Aorta (tissue), 5 donors: ENCODE measurements at regions not wholly inside any gene's neighbourhood (a gene's known extent, or its start where the extent isn't known, plus 50 kb on each side); places are given as distances from the start of the nearest gene placed in this dataset.
"Not testable (repeated sequence)": the region's sequence is repeated elsewhere in the genome, so short reads cannot be mapped to it uniquely, and the experiment has no call there.

Experiments used
- ATAC-seq: fragments of 200-7000 bp; cut with Tn5 transposase; one replicate; pipeline ENCODE4 v1.9.1; 2022; ENCODE audit warnings: moderate library complexity; ENCODE audit not compliant: low FRiP score
- DNase-seq, 2 donors: peaks; one replicate each; pipeline ENCODE4 v3.0.0-alpha.2; 2020
- H3K27ac ChIP-seq, 2 donors: one replicate each; pipeline ENCODE4 v1.5.1; 2013; ENCODE audit warnings: low read length in 2 of 2, mild to moderate bottlenecking in 2 of 2, moderate library complexity in 2 of 2, control low read depth in 1 of 2, inconsistent platforms in 1 of 2, low read depth in 1 of 2
- H3K27me3 ChIP-seq, 2 donors: one replicate each; pipeline ENCODE4 v1.6.1; 2013; ENCODE audit warnings: control low read depth in 1 of 2, low read length in 1 of 2, mild to moderate bottlenecking in 1 of 2, moderate library complexity in 1 of 2; ENCODE audit not compliant: insufficient read depth in 2 of 2, control insufficient read depth in 1 of 2
- H3K36me3 ChIP-seq, 2 donors: one replicate each; pipeline ENCODE4 v1.6.1; 2013; ENCODE audit warnings: control low read depth in 1 of 2, low read length in 1 of 2, mild to moderate bottlenecking in 1 of 2; ENCODE audit not compliant: insufficient read depth in 2 of 2, control insufficient read depth in 1 of 2
- H3K4me1 ChIP-seq, 2 donors: one replicate each; pipeline ENCODE4 v1.6.1; 2013; ENCODE audit warnings: low read length in 2 of 2, control low read depth in 1 of 2, mild to moderate bottlenecking in 1 of 2, moderate library complexity in 1 of 2; ENCODE audit not compliant: insufficient read depth in 2 of 2, control insufficient read depth in 1 of 2
- H3K4me3 ChIP-seq, 2 donors: one replicate each; pipeline ENCODE4 v1.5.1; 2013; ENCODE audit warnings: low read length in 2 of 2, control low read depth in 1 of 2, mild to moderate bottlenecking in 1 of 2
- H3K9me3 ChIP-seq: one replicate; pipeline ENCODE4 v1.6.1; 2013; ENCODE audit warnings: mild to moderate bottlenecking, low read length; ENCODE audit not compliant: control insufficient read depth
- WGBS, 2 donors: extraction: QIAGEN DNeasy Blood & Tissue Kit; methylation state at CpG; one replicate each; pipeline ENCODE4 v1.1.7; 2013; 5-methylcytosine and 5-hydroxymethylcytosine counted together
- intact Hi-C, 2 donors: fragments of 100-400 bp; cut with DNase I; formaldehyde crosslinking; loops; one replicate each; pipeline versions ENCODE4 v1.14.2 to v1.15.0; 2022
- donor health status: healthy with polysubstance abuse.
- donor health status: Bipolar disorder and iron deficiency.
- donor health status: DM: no; HTN: no; CAD: no.
- donor health status: DM: no; HTN: no; CAD: no.
- donor health status: DM: yes; HTN: yes; CAD: no.

- H3K27me3 ChIP-seq, H3K4me3 ChIP-seq, H3K36me3 ChIP-seq, ATAC-seq, H3K27ac ChIP-seq, H3K4me1 ChIP-seq, H3K9me3 ChIP-seq, intact Hi-C loops, DNase-seq: not testable (repeated sequence)
- 45 to 62% methylated on average over 3 to 4 of the region's 6 CpGs for WGBS, 2 donors
These were observed 103.0 kb upstream of the FAM25C start for GRCh38 chr10:48102410-48103146.

GRCh38 chr10:48098854-48099253, 99.3 kb upstream of the FAM25C start:
- intact Hi-C loops, H3K27me3 ChIP-seq: not testable (repeated sequence)
- 81 to 88% methylated on average over 3 of the region's 5 CpGs for WGBS, 2 donors

GRCh38 chr10:48090706-48091105, 91.1 kb upstream of the FAM25C start:
- H3K4me3 ChIP-seq, H3K27me3 ChIP-seq, intact Hi-C loops, H3K9me3 ChIP-seq, H3K27ac ChIP-seq, H3K36me3 ChIP-seq, H3K4me1 ChIP-seq, ATAC-seq, DNase-seq: not testable (repeated sequence)

More at GRCh38 chr10:48098854-48099253, 99.3 kb upstream of the FAM25C start:
- H3K36me3 ChIP-seq, H3K27ac ChIP-seq, H3K4me3 ChIP-seq, H3K4me1 ChIP-seq, ATAC-seq, H3K9me3 ChIP-seq, DNase-seq: not testable (repeated sequence)

- H3K36me3 ChIP-seq, H3K27me3 ChIP-seq, H3K4me3 ChIP-seq, DNase-seq, ATAC-seq, intact Hi-C loops, H3K4me1 ChIP-seq, H3K27ac ChIP-seq, H3K9me3 ChIP-seq: not testable (repeated sequence)
- 94 to 95% methylated on average over 1 of the region's 1 CpG for WGBS, 2 donors
These were observed 88.5 kb upstream of the FAM25C start for GRCh38 chr10:48088087-48088486.

GRCh38 chr10:48084446-48084845, 84.9 kb upstream of the FAM25C start:
- ATAC-seq: not testable (repeated sequence)

GRCh38 chr10:48071228-48071627, 71.6 kb upstream of the FAM25C start:
- H3K4me3 ChIP-seq, H3K27me3 ChIP-seq, H3K27ac ChIP-seq, ATAC-seq, intact Hi-C loops, H3K4me1 ChIP-seq, DNase-seq, H3K9me3 ChIP-seq, H3K36me3 ChIP-seq: not testable (repeated sequence)
- no CpG with 5 or more reads among the region's 2 CpGs for WGBS, 2 donors

More at GRCh38 chr10:48084446-48084845, 84.9 kb upstream of the FAM25C start:
- H3K4me3 ChIP-seq, intact Hi-C loops, H3K27me3 ChIP-seq, H3K9me3 ChIP-seq, H3K27ac ChIP-seq, DNase-seq, H3K36me3 ChIP-seq, H3K4me1 ChIP-seq: not testable (repeated sequence)
- no CpG with 5 or more reads among the region's 1 CpG for WGBS, 2 donors

GRCh38 chr10:48063944-48064625, 64.5 kb upstream of the FAM25C start:
- DNase-seq, H3K9me3 ChIP-seq: not testable (repeated sequence)
- no CpG with 5 or more reads among the region's 10 CpGs for WGBS, 2 donors

GRCh38 chr10:48055395-48055794, 55.8 kb upstream of the FAM25C start:
- H3K4me3 ChIP-seq, intact Hi-C loops, DNase-seq, H3K27me3 ChIP-seq, H3K9me3 ChIP-seq, H3K27ac ChIP-seq, H3K4me1 ChIP-seq, ATAC-seq, H3K36me3 ChIP-seq: not testable (repeated sequence)
- 74 to 89% methylated on average over 1 to 3 of the region's 3 CpGs for WGBS, 2 donors

More at GRCh38 chr10:48063944-48064625, 64.5 kb upstream of the FAM25C start:
- H3K4me3 ChIP-seq, H3K36me3 ChIP-seq, H3K4me1 ChIP-seq, H3K27ac ChIP-seq, H3K27me3 ChIP-seq, intact Hi-C loops: not testable (repeated sequence)
- ATAC-seq: peak; percentile 88
